Natural killer cell (primary cell): ENCODE measurements at regions not wholly inside any gene's neighbourhood (a gene's known extent, or its start where the extent isn't known, plus 50 kb on each side); places are given as distances from the start of the nearest gene placed in this dataset.

Source experiments
- ATAC-seq, 3 donors: fragments of 150-1000 bp in 2 of 3; fragments of 200-7000 bp in 1 of 3; cut with Tn5 transposase; 1 replicate in 1 of 3; 2 replicates in 2 of 3; pipeline ENCODE4 v1.10.0; 2021; ENCODE audit warnings: mild to moderate bottlenecking in 2 of 3, moderate library complexity in 2 of 3
- DNase-seq, 2 donors: peaks; one replicate each; pipeline versions ENCODE4 v3.0.0 to v3.0.0-alpha.2; 2013 to 2021; ENCODE audit warnings: mixed read lengths in 1 of 2
- H3K27ac ChIP-seq: one replicate; pipeline ENCODE4 v1.5.1; 2013; ENCODE audit warnings: mild to moderate bottlenecking, low read length
- H3K27me3 ChIP-seq: one replicate; pipeline ENCODE4 v1.6.1; 2013; ENCODE audit warnings: low read length; ENCODE audit not compliant: control insufficient read depth, insufficient read depth
- H3K36me3 ChIP-seq: one replicate; pipeline ENCODE4 v1.6.1; 2013; ENCODE audit warnings: low read length; ENCODE audit not compliant: control insufficient read depth, insufficient read depth
- H3K4me1 ChIP-seq: one replicate; pipeline ENCODE4 v1.6.1; 2013; ENCODE audit warnings: low read length; ENCODE audit not compliant: control insufficient read depth, insufficient read depth
- H3K4me3 ChIP-seq: one replicate; pipeline ENCODE4 v1.5.1; 2013; ENCODE audit warnings: low read length
- H3K9me3 ChIP-seq: one replicate; pipeline ENCODE4 v1.6.1; 2013; ENCODE audit warnings: low read length; ENCODE audit not compliant: control insufficient read depth, insufficient read depth
- H3K27ac Mint-ChIP-seq, 2 donors: one replicate each; pipeline ENCODE4 v1.8.0; 2022; ENCODE audit warnings: mild to moderate bottlenecking in 2 of 2, mixed read lengths in 2 of 2, moderate library complexity in 1 of 2
- H3K27me3 Mint-ChIP-seq, 2 donors: one replicate each; pipeline ENCODE4 v1.8.0; 2022; ENCODE audit warnings: low read depth in 2 of 2, mixed read lengths in 2 of 2
- H3K36me3 Mint-ChIP-seq: one replicate; pipeline ENCODE4 v1.8.0; 2022; ENCODE audit warnings: mixed read lengths
- H3K4me1 Mint-ChIP-seq, 2 donors: one replicate each; pipeline ENCODE4 v1.8.0; 2022; ENCODE audit warnings: mixed read lengths in 2 of 2
- H3K4me3 Mint-ChIP-seq: one replicate; pipeline ENCODE4 v1.8.0; 2022; ENCODE audit warnings: mild to moderate bottlenecking, moderate library complexity, mixed read lengths
- H3K9me3 Mint-ChIP-seq, 2 donors: one replicate each; pipeline ENCODE4 v1.8.0; 2022; ENCODE audit warnings: mixed read lengths in 2 of 2
- CTCF ChIP-seq: fragments of 200-600 bp; IDR thresholded peaks from one replicate; pipeline ENCODE4 v1.8.0; 2022; ENCODE audit warnings: antibody characterized with exemption
- WGBS: methylation state at CpG from one replicate; pipeline ENCODE4 v1.1.7; 2013; ENCODE audit warnings: missing lambda C conversion rate; ENCODE audit not compliant: insufficient coverage; 5-methylcytosine and 5-hydroxymethylcytosine counted together
- intact Hi-C: fragments of 100-400 bp; cut with micrococcal nuclease; formaldehyde crosslinking; loops from one replicate; pipeline ENCODE4 v1.14.2; 2022

GRCh38 chr4:126957556-126957955 is 675.2 kb upstream of the INTU start:
- Histone ChIP-seq H3K27ac (no peak overlapping the region), H3K4me1 (no peaks in the 10 kb centered on the region), H3K36me3 (no peaks in the 10 kb centered on the region), H3K9me3 (peaks cover 14% of the 10 kb centered on the region), H3K27me3 (no peaks in the 10 kb centered on the region), H3K4me3 (no peak overlapping the region)
- no peaks in the 10 kb centered on the region for H3K36me3 Mint-ChIP-seq
- no peaks in the 10 kb centered on the region for H3K4me1 Mint-ChIP-seq
- TF ChIP-seq CTCF: no peak
- peaks cover 5 to 20% of the 10 kb centered on the region in 2 donors for H3K9me3 Mint-ChIP-seq
- no peak for ATAC-seq
- no peak overlapping the region for H3K4me3 Mint-ChIP-seq
- H3K27ac Mint-ChIP-seq: no peak overlapping the region
- no peaks in the 10 kb centered on the region for H3K27me3 Mint-ChIP-seq
- no CpG with 5 or more reads among the region's 1 CpG for WGBS
- intact Hi-C loops: no loop called here
- no peak for DNase-seq

- WGBS: no CpG with 5 or more reads among the region's 1 CpG
- Histone ChIP-seq H3K4me3 (no peak overlapping the region), H3K9me3 (peaks cover 14% of the 10 kb centered on the region), H3K27me3 (no peaks in the 10 kb centered on the region), H3K27ac (no peak overlapping the region), H3K4me1 (no peaks in the 10 kb centered on the region), H3K36me3 (no peaks in the 10 kb centered on the region)
- no peak for ATAC-seq
- no peak overlapping the region for H3K27ac Mint-ChIP-seq
- H3K9me3 Mint-ChIP-seq: peaks cover 5 to 20% of the 10 kb centered on the region in 2 donors
- H3K27me3 Mint-ChIP-seq: no peaks in the 10 kb centered on the region
- DNase-seq: no peak
- H3K4me3 Mint-ChIP-seq: no peak overlapping the region
- intact Hi-C loops: no loop called here
- no peaks in the 10 kb centered on the region for H3K4me1 Mint-ChIP-seq
- H3K36me3 Mint-ChIP-seq: no peaks in the 10 kb centered on the region
- TF ChIP-seq CTCF: no peak
Measured at GRCh38 chr4:126957987-126958386, 674.8 kb upstream of the INTU start.

GRCh38 chr4:126958482-126958881 is 674.3 kb upstream of the INTU start:
- H3K27me3 Mint-ChIP-seq: no peaks in the 10 kb centered on the region
- no peak for ATAC-seq

More at GRCh38 chr4:126958482-126958881, 674.3 kb upstream of the INTU start:
- H3K9me3 ChIP-seq: peaks cover 14% of the 10 kb centered on the region
- no peaks in the 10 kb centered on the region for H3K27me3 ChIP-seq
- Mint-ChIP-seq H3K27ac (no peak overlapping the region), H3K4me3 (no peak overlapping the region), H3K9me3 (peaks cover 5 to 20% of the 10 kb centered on the region in 2 donors), H3K4me1 (no peaks in the 10 kb centered on the region), H3K36me3 (no peaks in the 10 kb centered on the region)
- no peak overlapping the region for H3K4me3 ChIP-seq
- H3K27ac ChIP-seq: no peak overlapping the region
- H3K4me1 ChIP-seq: no peaks in the 10 kb centered on the region
- TF ChIP-seq CTCF: no peak
- no peaks in the 10 kb centered on the region for H3K36me3 ChIP-seq
- intact Hi-C loops: no loop called here
- no peak for DNase-seq
